H1 (cell line): ENCODE measurements at regions not wholly inside any gene's neighbourhood (a gene's known extent, or its start where the extent isn't known, plus 50 kb on each side); places are given as distances from the start of the nearest gene placed in this dataset.

Source experiments
- ASH2L ChIP-seq: fragments of 200-600, 300-600 bp; sonication (generic); IDR thresholded peaks from one replicate; pipeline ENCODE4 v1.7.1; 2017; ENCODE audit warnings: low read length
- CTCF ChIP-seq, 3 experiments: IDR thresholded peaks; 1 replicate in 2 of 3; 2 replicates in 1 of 3; pipeline versions ENCODE4 v1.5.1 to v1.6.1; 2011; ENCODE audit warnings: low read length in 3 of 3, mild to moderate bottlenecking in 3 of 3, inconsistent platforms in 2 of 3, low read depth in 1 of 3, moderate library complexity in 1 of 3; ENCODE audit not compliant: insufficient read depth in 1 of 3; ENCODE audit errors: control extremely low read depth in 1 of 3
- HDAC2 ChIP-seq, 2 experiments: fragments of 300-600 bp in 1 of 2; sonication (generic) in 1 of 2; IDR thresholded peaks; 2 replicates each; pipeline ENCODE4 v1.6.1; 2011 to 2012; ENCODE audit warnings: low read depth in 2 of 2, low read length in 2 of 2, mild to moderate bottlenecking in 2 of 2, moderate library complexity in 2 of 2, borderline replicate concordance in 1 of 2, inconsistent platforms in 1 of 2
- JUND ChIP-seq: IDR thresholded peaks from 2 replicates; pipeline ENCODE4 v1.6.1; 2011; ENCODE audit warnings: mild to moderate bottlenecking, improper control_type of control experiment, low read length
- KDM5A ChIP-seq: fragments of 200-600 bp; IDR thresholded peaks from 2 replicates; pipeline ENCODE4 v1.7.1; 2012; ENCODE audit warnings: mild to moderate bottlenecking, low read length, inconsistent platforms, mixed read lengths
- RAD21 ChIP-seq, 2 experiments: IDR thresholded peaks in 1 of 2; conservative IDR thresholded peaks in 1 of 2; 2 replicates each; pipeline ENCODE4 v1.6.1; 2011; ENCODE audit warnings: low read depth in 2 of 2, low read length in 2 of 2, improper control_type of control experiment in 1 of 2, inconsistent platforms in 1 of 2, mild to moderate bottlenecking in 1 of 2, moderate library complexity in 1 of 2
- SUZ12 ChIP-seq: fragments of 200-600 bp; sonication (generic); IDR thresholded peaks from 2 replicates; pipeline ENCODE4 v1.6.1; 2012; ENCODE audit warnings: mild to moderate bottlenecking, inconsistent platforms, low read length, moderate library complexity, mixed read lengths
- TF ChIP-seq, protein P1 (sequence below): IDR thresholded peaks from 2 replicates; pipeline ENCODE4 v1.6.1; 2011; ENCODE audit warnings: low read length, improper control_type of control experiment
- TF ChIP-seq, protein P2 (sequence below): IDR thresholded peaks from 2 replicates; pipeline ENCODE4 v1.6.1; 2011; ENCODE audit warnings: low read depth, mild to moderate bottlenecking, low read length; ENCODE audit not compliant: insufficient read depth

- TF ChIP-seq CTCF (IDR thresholded peaks at IDR 0.05; ENCODE audit: control extremely low read depth in 1 of 3, insufficient read depth in 1 of 3, low read depth in 1 of 3, low read length in 3 of 3) = no peak
- no peak for TF ChIP-seq SUZ12
- no peak for TF ChIP-seq RAD21 (IDR thresholded peaks at IDR 0.05 in 1 of 2, conservative IDR thresholded peaks at IDR 0.05 in 1 of 2; ENCODE audit: low read depth in 2 of 2, low read length in 2 of 2)
- TF ChIP-seq, protein P1, sequence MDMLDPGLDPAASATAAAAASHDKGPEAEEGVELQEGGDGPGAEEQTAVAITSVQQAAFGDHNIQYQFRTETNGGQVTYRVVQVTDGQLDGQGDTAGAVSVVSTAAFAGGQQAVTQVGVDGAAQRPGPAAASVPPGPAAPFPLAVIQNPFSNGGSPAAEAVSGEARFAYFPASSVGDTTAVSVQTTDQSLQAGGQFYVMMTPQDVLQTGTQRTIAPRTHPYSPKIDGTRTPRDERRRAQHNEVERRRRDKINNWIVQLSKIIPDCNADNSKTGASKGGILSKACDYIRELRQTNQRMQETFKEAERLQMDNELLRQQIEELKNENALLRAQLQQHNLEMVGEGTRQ = no peak
- TF ChIP-seq, protein P2, sequence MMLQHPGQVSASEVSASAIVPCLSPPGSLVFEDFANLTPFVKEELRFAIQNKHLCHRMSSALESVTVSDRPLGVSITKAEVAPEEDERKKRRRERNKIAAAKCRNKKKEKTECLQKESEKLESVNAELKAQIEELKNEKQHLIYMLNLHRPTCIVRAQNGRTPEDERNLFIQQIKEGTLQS = no peak
- no peak for TF ChIP-seq JUND
- no peak for TF ChIP-seq ASH2L
- no peak for TF ChIP-seq KDM5A
- no peak for TF ChIP-seq HDAC2 (IDR thresholded peaks at IDR 0.05; ENCODE audit: borderline replicate concordance in 1 of 2, low read depth in 2 of 2, low read length in 2 of 2)
Observed at GRCh38 chr6:112956696-112957535, 609.8 kb downstream of the RFPL4B start (continued).
